ENCODE measurements at regions not wholly inside any gene's neighbourhood (a gene's known extent, or its start where the extent isn't known, plus 50 kb on each side); places are given as distances from the start of the nearest gene placed in this dataset.

GRCh38 chr11:70531281-70532065 is 133.1 kb downstream of the CTTN start:
- no peak for TF ChIP-seq CTCF (conservative IDR thresholded peaks at IDR 0.05)
- TF ChIP-seq EZH2 (IDR thresholded peaks at IDR 0.05; ENCODE audit: low read depth) = no peak
